Activated CD8-positive, alpha-beta T cell treated with anti-CD3 and anti-CD28 coated beads, Interleukin-2, amount 10 ng/mL, durations not matched to agents 7 days and 5 days (primary cell): ENCODE measurements at regions not wholly inside any gene's neighbourhood (a gene's known extent, or its start where the extent isn't known, plus 50 kb on each side); places are given as distances from the start of the nearest gene placed in this dataset.
A peak's percentile ranks its signal among the peaks of the same experiment; 100 is the strongest.
"Not testable (repeated sequence)": the region's sequence is repeated elsewhere in the genome, so short reads cannot be mapped to it uniquely, and the experiment has no call there.

Experiments used
- ATAC-seq: fragments of 150-1000 bp; cut with Tn5 transposase; one replicate; pipeline ENCODE4 v1.10.0; 2021; ENCODE audit warnings: moderate library complexity
- CTCF ChIA-PET: fragments of 350-600 bp; sonication (Branson Sonifier 250); formaldehyde crosslinking; loops from one replicate; lab custom pipeline; 2021; ENCODE audit warnings: antibody characterized with exemption; lab: Charles Lee
- POLR2A ChIA-PET: fragments of 350-600 bp; sonication (Branson Sonifier 250); formaldehyde crosslinking; loops from one replicate; lab custom pipeline; 2021; ENCODE audit warnings: antibody characterized with exemption; lab: Charles Lee
- DNase-seq: peaks from one replicate; pipeline ENCODE4 v3.0.0-alpha.2; 2020
- H3K27ac Mint-ChIP-seq: one replicate; pipeline ENCODE4 v1.8.0; 2021; ENCODE audit warnings: mild to moderate bottlenecking, mixed read lengths
- H3K27me3 Mint-ChIP-seq: one replicate; pipeline ENCODE4 v1.8.0; 2021; ENCODE audit warnings: low read depth, mixed read lengths
- H3K36me3 Mint-ChIP-seq: one replicate; pipeline ENCODE4 v1.8.0; 2021; ENCODE audit warnings: low read depth, mixed read lengths
- H3K4me1 Mint-ChIP-seq: one replicate; pipeline ENCODE4 v1.8.0; 2021; ENCODE audit warnings: low read depth, mixed read lengths
- H3K4me3 Mint-ChIP-seq: one replicate; pipeline ENCODE4 v1.8.0; 2021; ENCODE audit warnings: mild to moderate bottlenecking, mixed read lengths
- H3K9me3 Mint-ChIP-seq: one replicate; pipeline ENCODE4 v1.8.0; 2022; ENCODE audit warnings: mixed read lengths; ENCODE audit not compliant: insufficient read depth

DNA sequence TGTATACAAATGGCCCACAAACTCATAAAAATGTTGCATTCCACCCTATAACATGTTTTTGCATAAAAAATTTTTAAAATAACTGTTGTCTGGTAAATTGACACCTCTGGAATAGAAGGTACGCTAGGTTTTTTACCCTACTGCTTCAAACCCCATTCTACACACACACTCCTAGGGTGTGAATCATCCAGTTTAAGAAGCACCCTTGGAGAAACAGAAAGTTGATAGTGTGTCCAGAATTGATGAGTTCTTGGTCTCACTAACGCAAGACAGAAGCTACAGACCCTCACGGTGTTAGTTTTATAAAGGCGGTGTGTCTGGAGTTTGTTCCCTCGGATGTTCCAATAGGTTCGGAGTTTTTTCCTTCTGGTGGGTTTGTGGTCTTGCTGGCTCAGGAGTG is 158.5 kb downstream of the KLRB1 start:
- DNase-seq (no peak), ATAC-seq (no peak)
- Mint-ChIP-seq H3K4me1 (peaks cover 23% of the 10 kb centered on the region), H3K27me3 (no peaks in the 10 kb centered on the region), H3K36me3 (peaks cover 12% of the 10 kb centered on the region), H3K4me3 (peak overlapping the region; percentile 96), H3K27ac (peak overlapping the region; percentile 96), H3K9me3 (peaks cover 4% of the 10 kb centered on the region)
- ChIA-PET CTCF (interaction anchor here (1.1 to 3.1 kb wide), 3 partner anchors 117 to 294 kb away, joined by 3 to 15 read pairs (median 5); no protein-coding TSS in a partner anchor), POLR2A (interaction anchor here (1.4 kb wide), 1 partner anchor 220 kb away, joined by 3 read pairs; the partner anchor contains the start of gene CLEC2D)

DNA sequence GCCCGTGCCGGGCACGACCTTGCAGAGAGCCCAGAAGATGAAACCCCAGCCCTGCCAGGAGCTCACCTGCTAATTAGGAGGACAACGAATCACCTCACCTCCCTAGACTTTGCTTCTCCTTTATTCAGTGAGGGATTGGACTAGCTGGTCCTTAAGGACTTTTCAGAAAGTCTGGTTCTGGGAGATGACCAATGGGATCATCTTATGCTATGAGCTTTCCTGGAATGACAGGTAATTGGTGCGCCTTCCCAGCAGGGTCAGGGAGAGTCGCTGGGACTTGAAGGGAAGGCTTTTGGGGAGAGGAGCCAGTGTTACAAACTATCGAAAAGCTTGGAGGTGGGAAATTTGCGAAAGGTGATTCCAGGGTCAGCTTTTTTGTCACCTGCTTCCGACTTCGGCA is 159.1 kb downstream of the KLRB1 start:
- Mint-ChIP-seq H3K36me3 (peaks cover 12% of the 10 kb centered on the region), H3K27ac (peak overlapping the region; percentile 96), H3K4me3 (peak overlapping the region; percentile 96), H3K4me1 (peaks cover 23% of the 10 kb centered on the region)
- H3K27me3 Mint-ChIP-seq, H3K9me3 Mint-ChIP-seq, ATAC-seq, DNase-seq: not testable (repeated sequence)
- POLR2A ChIA-PET = interaction anchor here (1.0 kb wide), 1 partner anchor 166 kb away, joined by 3 read pairs; no protein-coding TSS in a partner anchor
- CTCF ChIA-PET = interaction anchor here (2.2 to 3.1 kb wide), 2 partner anchors 117 to 294 kb away, joined by 5 to 15 read pairs; no protein-coding TSS in a partner anchor

GRCh38 chr12:9447791-9448614 is 159.7 kb downstream of the KLRB1 start:
- POLR2A ChIA-PET = interaction anchor here (1.0 kb wide), 1 partner anchor 167 kb away, joined by 3 read pairs; no protein-coding TSS in a partner anchor
- not testable (repeated sequence) for H3K9me3 Mint-ChIP-seq, H3K27me3 Mint-ChIP-seq
- ATAC-seq (peak; percentile 87), DNase-seq (peak; percentile 96)
- H3K4me1 Mint-ChIP-seq = peaks cover 23% of the 10 kb centered on the region
- H3K36me3 Mint-ChIP-seq = peaks cover 12% of the 10 kb centered on the region
- CTCF ChIA-PET = interaction anchor here (2.2 to 3.1 kb wide), 2 partner anchors 116 to 295 kb away, joined by 5 to 15 read pairs; no protein-coding TSS in a partner anchor
- H3K4me3 Mint-ChIP-seq = peak overlapping the region; percentile 96
- H3K27ac Mint-ChIP-seq = peak overlapping the region; percentile 96

DNA sequence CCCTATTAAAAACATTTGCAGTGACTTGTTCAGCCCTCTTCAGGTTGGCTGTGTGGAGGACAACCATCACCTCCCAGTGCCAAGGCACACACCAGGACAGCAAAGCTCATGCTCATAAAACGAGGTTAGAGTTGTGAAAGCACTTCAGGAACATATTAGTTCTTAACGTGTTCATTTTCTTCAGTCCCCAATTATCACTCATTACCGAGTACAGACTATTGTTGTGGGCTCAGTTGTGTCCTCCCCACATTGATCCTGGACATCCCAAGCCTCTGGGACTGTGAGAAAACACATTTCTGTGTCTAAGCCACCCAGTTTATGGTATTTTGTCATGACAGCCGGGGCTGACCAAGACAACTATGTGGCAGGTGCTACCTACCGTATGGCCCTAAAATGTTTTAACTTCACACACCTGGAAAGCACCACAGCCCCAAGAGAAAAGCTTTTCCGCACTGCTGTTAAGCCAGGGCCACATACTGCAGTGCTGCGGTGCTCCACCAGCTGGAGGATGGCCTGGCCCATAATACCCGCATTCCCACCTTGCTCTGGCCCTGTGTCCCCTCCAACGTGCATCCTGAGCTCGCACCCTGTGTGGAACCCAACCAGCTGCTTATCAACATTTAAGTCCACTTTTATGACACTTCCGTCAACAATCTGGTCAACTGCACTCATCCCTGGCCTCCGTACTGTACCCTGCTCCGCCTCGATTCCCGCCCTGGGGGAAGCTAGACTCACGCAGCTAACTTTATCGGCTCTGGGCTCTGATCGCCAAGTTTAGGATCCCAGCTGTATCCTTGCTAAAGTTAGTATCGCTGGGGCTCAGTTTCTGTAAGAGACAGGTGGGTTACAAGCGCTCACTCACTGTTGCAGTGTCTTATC is 160.6 kb downstream of the KLRB1 start:
- Mint-ChIP-seq H3K4me3 (peak overlapping the region; percentile 96), H3K4me1 (peaks cover 23% of the 10 kb centered on the region), H3K36me3 (peaks cover 12% of the 10 kb centered on the region), H3K27ac (peak overlapping the region; percentile 77)
- H3K9me3 Mint-ChIP-seq, CTCF ChIA-PET, H3K27me3 Mint-ChIP-seq, POLR2A ChIA-PET, DNase-seq: not testable (repeated sequence)
- ATAC-seq = peak; percentile 29

DNA sequence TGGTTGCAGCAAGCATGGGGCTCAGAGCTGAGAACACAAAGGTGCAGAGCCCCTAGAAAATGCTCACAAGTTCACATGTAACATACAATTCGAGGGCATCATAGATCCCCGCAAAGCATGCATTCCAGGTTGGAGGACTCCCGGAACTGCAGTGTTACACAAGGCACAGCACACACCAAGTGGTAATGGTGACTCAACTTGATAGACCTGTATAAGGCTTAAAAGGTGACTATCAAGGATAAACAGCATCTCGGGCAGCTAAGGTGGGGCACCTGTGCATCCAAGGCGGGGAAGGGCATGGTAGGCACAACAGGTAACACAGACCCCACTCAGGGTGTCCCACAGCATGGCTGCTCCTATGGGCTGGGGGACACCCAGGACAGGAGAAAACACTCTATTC is 167.3 kb downstream of the KLRB1 start:
- CTCF ChIA-PET, H3K27me3 Mint-ChIP-seq, H3K4me1 Mint-ChIP-seq, ATAC-seq, DNase-seq, POLR2A ChIA-PET, H3K27ac Mint-ChIP-seq, H3K4me3 Mint-ChIP-seq, H3K9me3 Mint-ChIP-seq, H3K36me3 Mint-ChIP-seq: not testable (repeated sequence)

DNA sequence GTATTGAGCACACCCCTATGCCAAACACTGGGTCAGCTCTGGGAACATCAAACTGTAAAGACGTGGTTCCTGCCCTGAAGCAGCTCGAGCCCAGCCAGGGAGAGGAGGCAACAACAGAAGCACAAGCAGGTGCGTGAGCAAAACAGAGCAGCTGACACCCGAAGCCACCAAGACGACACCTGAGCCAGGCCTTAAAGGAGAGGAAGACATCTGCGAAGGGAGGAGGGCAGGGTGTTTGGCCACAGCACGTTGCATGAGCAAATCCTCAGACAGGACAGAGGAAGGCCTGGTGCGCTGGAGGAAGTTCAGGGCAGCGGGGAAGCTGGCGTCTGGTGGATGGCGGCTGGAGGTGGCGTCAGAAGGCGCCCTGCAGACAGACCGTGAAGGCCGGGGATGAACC is 172.0 kb downstream of the KLRB1 start:
- H3K27ac Mint-ChIP-seq, H3K36me3 Mint-ChIP-seq, CTCF ChIA-PET, POLR2A ChIA-PET, H3K4me3 Mint-ChIP-seq, H3K9me3 Mint-ChIP-seq, H3K27me3 Mint-ChIP-seq, H3K4me1 Mint-ChIP-seq: not testable (repeated sequence)
- ATAC-seq (peak; percentile 68), DNase-seq (peak; percentile 31)

DNA sequence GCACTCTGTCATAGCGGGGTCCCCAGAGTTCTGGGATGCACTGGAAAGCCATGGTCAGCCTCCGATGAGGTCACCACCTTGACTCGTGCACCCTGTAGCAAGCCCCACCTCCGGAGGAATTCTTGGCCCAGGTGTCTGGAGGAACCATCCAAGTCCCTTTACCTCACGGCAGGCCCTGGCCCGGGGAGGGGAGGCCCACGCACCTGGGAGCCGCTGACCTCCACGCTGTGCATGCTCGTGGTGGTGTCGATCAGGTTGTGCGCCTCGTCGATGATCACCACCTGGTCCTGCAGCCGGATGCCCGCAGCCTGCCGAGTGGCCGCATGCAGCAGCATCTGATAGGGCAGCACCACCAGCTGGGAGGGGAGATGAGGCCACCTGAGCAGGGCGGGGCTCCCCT is 177.3 kb downstream of the KLRB1 start:
- not testable (repeated sequence) for H3K4me3 Mint-ChIP-seq, H3K9me3 Mint-ChIP-seq

GRCh38 chr12:9428856-9429255 is 178.9 kb downstream of the KLRB1 start:
- H3K27ac Mint-ChIP-seq, DNase-seq, H3K9me3 Mint-ChIP-seq, ATAC-seq, H3K4me1 Mint-ChIP-seq, CTCF ChIA-PET, H3K27me3 Mint-ChIP-seq, POLR2A ChIA-PET, H3K4me3 Mint-ChIP-seq: not testable (repeated sequence)
- peaks cover 17% of the 10 kb centered on the region for H3K36me3 Mint-ChIP-seq

More for the DNA sequence above, 177.3 kb downstream of the KLRB1 start:
- H3K27ac Mint-ChIP-seq, POLR2A ChIA-PET, ATAC-seq, CTCF ChIA-PET, DNase-seq, H3K4me1 Mint-ChIP-seq, H3K27me3 Mint-ChIP-seq: not testable (repeated sequence)
- H3K36me3 Mint-ChIP-seq = peaks cover 11% of the 10 kb centered on the region

GRCh38 chr12:9425429-9425828 is 182.3 kb downstream of the KLRB1 start:
- H3K4me1 Mint-ChIP-seq, H3K9me3 Mint-ChIP-seq, H3K27ac Mint-ChIP-seq, ATAC-seq, DNase-seq, CTCF ChIA-PET, H3K27me3 Mint-ChIP-seq, H3K4me3 Mint-ChIP-seq: not testable (repeated sequence)
- peaks cover 22% of the 10 kb centered on the region for H3K36me3 Mint-ChIP-seq
- POLR2A ChIA-PET = interaction anchor here (0.7 kb wide), 1 partner anchor 12 kb away, joined by 3 read pairs; no protein-coding TSS in a partner anchor

DNA sequence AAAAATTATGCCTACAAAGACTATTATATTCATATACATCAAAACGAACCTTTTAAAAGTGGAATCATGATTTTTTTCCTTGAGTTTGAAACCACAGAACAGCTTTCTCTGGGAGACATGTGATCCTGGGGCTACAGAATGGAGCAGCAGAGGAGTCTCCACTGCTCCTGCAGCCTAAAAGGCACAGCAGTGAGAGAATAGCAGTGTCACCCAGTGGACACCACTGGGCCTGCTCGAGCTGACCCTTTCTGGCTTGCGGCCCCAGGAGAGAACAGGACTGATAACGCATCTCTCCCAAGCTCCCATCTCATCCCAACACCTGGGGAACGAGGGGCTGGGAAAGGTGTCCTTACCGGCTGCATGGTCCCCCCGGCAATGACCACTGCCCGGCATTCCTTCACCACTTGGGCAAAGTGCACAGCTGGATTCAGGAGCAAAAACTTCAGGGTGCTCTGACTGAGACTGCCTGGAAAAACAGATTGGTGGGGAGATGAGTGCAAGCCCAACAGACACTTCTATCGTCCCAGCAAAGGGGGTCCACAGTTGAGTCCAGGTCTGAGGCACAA is 183.5 kb downstream of the KLRB1 start:
- POLR2A ChIA-PET, ATAC-seq: not testable (repeated sequence)

GRCh38 chr12:9422689-9423088 is 185.0 kb downstream of the KLRB1 start:
- DNase-seq, CTCF ChIA-PET, H3K27me3 Mint-ChIP-seq, H3K27ac Mint-ChIP-seq, H3K9me3 Mint-ChIP-seq, POLR2A ChIA-PET, ATAC-seq, H3K4me3 Mint-ChIP-seq, H3K4me1 Mint-ChIP-seq: not testable (repeated sequence)
- peaks cover 24% of the 10 kb centered on the region for H3K36me3 Mint-ChIP-seq

More for the DNA sequence above, 183.5 kb downstream of the KLRB1 start:
- CTCF ChIA-PET, H3K4me3 Mint-ChIP-seq, H3K9me3 Mint-ChIP-seq, H3K27ac Mint-ChIP-seq, DNase-seq, H3K27me3 Mint-ChIP-seq, H3K4me1 Mint-ChIP-seq: not testable (repeated sequence)
- H3K36me3 Mint-ChIP-seq = peaks cover 24% of the 10 kb centered on the region
